CD4-positive, alpha-beta T cell (primary cell): ENCODE measurements at regions not wholly inside any gene's neighbourhood (a gene's known extent, or its start where the extent isn't known, plus 50 kb on each side); places are given as distances from the start of the nearest gene placed in this dataset.

Source experiments
- ATAC-seq: fragments of 200-7000 bp; cut with Tn5 transposase; one replicate; pipeline ENCODE4 v1.10.0; 2022; ENCODE audit warnings: mild to moderate bottlenecking; ENCODE audit not compliant: poor library complexity
- CTCF ChIA-PET: fragments of 350-600 bp; sonication (Branson Sonifier 250); formaldehyde crosslinking; loops from one replicate; lab custom pipeline; 2021; ENCODE audit warnings: antibody characterized with exemption, inconsistent platforms; lab: Charles Lee
- POLR2A ChIA-PET: fragments of 350-600 bp; sonication (Branson Sonifier 250); formaldehyde crosslinking; loops from one replicate; lab custom pipeline; 2021; ENCODE audit warnings: antibody characterized with exemption, inconsistent platforms; lab: Charles Lee
- DNase-seq, 14 experiments: peaks; one replicate each; pipeline ENCODE4 v3.0.0-alpha.2; 2013 to 2020; ENCODE audit warnings: mixed read lengths in 2 of 14
- H3K27ac ChIP-seq, 2 donors: one replicate each; pipeline versions ENCODE4 v1.5.1 to v1.7.0; 2013; ENCODE audit warnings: low read length in 2 of 2, low read depth in 1 of 2, mild to moderate bottlenecking in 1 of 2
- H3K27me3 ChIP-seq, 2 experiments: 1 replicate in 1 of 2; 2 replicates in 1 of 2; pipeline versions ENCODE4 v1.6.1 to v1.7.0; 2013; ENCODE audit warnings: low read length in 2 of 2, control low read depth in 1 of 2, mild to moderate bottlenecking in 1 of 2, moderate library complexity in 1 of 2; ENCODE audit not compliant: insufficient read depth in 2 of 2, control insufficient read depth in 1 of 2
- H3K36me3 ChIP-seq: one replicate; pipeline ENCODE4 v1.6.1; 2013; ENCODE audit warnings: low read length, control low read depth; ENCODE audit not compliant: insufficient read depth
- H3K4me1 ChIP-seq: one replicate; pipeline ENCODE4 v1.6.1; 2013; ENCODE audit warnings: low read length, control low read depth; ENCODE audit not compliant: insufficient read depth
- H3K4me3 ChIP-seq: one replicate; pipeline ENCODE4 v1.5.1; 2013; ENCODE audit warnings: mild to moderate bottlenecking, low read length, moderate library complexity
- H3K9me3 ChIP-seq, 2 experiments: 1 replicate in 1 of 2; 2 replicates in 1 of 2; pipeline versions ENCODE4 v1.6.1 to v1.7.0; 2013; ENCODE audit warnings: low read length in 2 of 2, mild to moderate bottlenecking in 2 of 2, control low read depth in 1 of 2, moderate library complexity in 1 of 2; ENCODE audit not compliant: control insufficient read depth in 1 of 2, insufficient read depth in 1 of 2
- H3K27ac Mint-ChIP-seq: one replicate; pipeline ENCODE4 v1.8.0; 2020; ENCODE audit warnings: mixed read lengths
- H3K27me3 Mint-ChIP-seq: one replicate; pipeline ENCODE4 v1.8.0; 2021; ENCODE audit warnings: mixed read lengths
- H3K36me3 Mint-ChIP-seq: one replicate; pipeline ENCODE4 v1.8.0; 2021; ENCODE audit warnings: low read depth, mixed read lengths
- H3K4me1 Mint-ChIP-seq: one replicate; pipeline ENCODE4 v1.8.0; 2021; ENCODE audit warnings: low read depth, mixed read lengths
- H3K4me3 Mint-ChIP-seq: one replicate; pipeline ENCODE4 v1.8.0; 2020; ENCODE audit warnings: mild to moderate bottlenecking, mixed read lengths
- H3K9me3 Mint-ChIP-seq: one replicate; pipeline ENCODE4 v1.8.0; 2020; ENCODE audit warnings: mixed read lengths
- CTCF ChIP-seq: fragments of 200-600 bp; IDR thresholded peaks from one replicate; pipeline ENCODE4 v1.8.0; 2022; ENCODE audit warnings: antibody characterized with exemption, mild to moderate bottlenecking
- intact Hi-C, 2 experiments: fragments of 100-400 bp; cut with DNase I in 1 of 2; cut with micrococcal nuclease in 1 of 2; formaldehyde crosslinking; loops; one replicate each; pipeline versions ENCODE4 v1.15.1 to v1.9.0; 2023 to 2025; cut with DNase I, micrococcal nuclease

DNA sequence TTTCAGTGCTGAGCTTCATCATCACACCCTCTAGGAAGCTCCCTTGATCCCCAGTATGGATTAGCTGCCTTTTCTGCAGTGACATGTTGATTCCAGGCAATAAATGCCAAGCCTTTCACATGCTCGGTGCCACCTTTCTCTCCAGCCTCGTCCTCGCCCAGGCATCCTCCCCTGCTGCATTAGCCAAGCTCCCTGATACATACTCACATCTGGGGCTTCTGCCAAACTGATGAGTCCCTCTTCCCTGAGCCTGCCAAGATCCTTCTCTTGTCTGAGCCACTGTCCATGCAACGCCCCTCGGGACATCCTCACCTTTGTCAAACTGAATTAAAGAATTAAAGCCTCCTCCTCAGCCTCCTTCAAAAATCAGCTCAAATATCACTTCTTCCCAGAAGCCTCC is 538.5 kb upstream of the CDH11 start:
- POLR2A ChIA-PET: no interaction called here
- Mint-ChIP-seq H3K4me3 (no peak overlapping the region), H3K27ac (no peak overlapping the region), H3K27me3 (no peaks in the 10 kb centered on the region), H3K36me3 (no peaks in the 10 kb centered on the region), H3K4me1 (no peaks in the 10 kb centered on the region), H3K9me3 (no peaks in the 10 kb centered on the region)
- CTCF ChIA-PET: no interaction called here
- DNase-seq (no peak), ATAC-seq (no peak)
- no peaks in the 10 kb centered on the region for H3K36me3 ChIP-seq
- no peak overlapping the region for H3K4me3 ChIP-seq
- no peaks in the 10 kb centered on the region for H3K27me3 ChIP-seq
- peaks cover 0 to 27% of the 10 kb centered on the region in 2 experiments for H3K9me3 ChIP-seq
- no peak overlapping the region for H3K27ac ChIP-seq
- TF ChIP-seq CTCF: no peak
- H3K4me1 ChIP-seq: no peaks in the 10 kb centered on the region
- intact Hi-C loops: no loop called here

GRCh38 chr16:65659758-65660157 is 537.9 kb upstream of the CDH11 start:
- intact Hi-C loops: no loop called here
- Mint-ChIP-seq H3K27me3 (no peaks in the 10 kb centered on the region), H3K9me3 (no peaks in the 10 kb centered on the region), H3K27ac (no peak overlapping the region), H3K4me1 (no peaks in the 10 kb centered on the region), H3K36me3 (no peaks in the 10 kb centered on the region), H3K4me3 (no peak overlapping the region)
- H3K4me1 ChIP-seq: no peaks in the 10 kb centered on the region
- ChIA-PET CTCF (no interaction called here), POLR2A (no interaction called here)
- no peak overlapping the region for H3K27ac ChIP-seq
- no peak for TF ChIP-seq CTCF
- DNase-seq: no peak
- no peak for ATAC-seq
- no peak overlapping the region for H3K4me3 ChIP-seq
- H3K9me3 ChIP-seq: peaks cover 0 to 27% of the 10 kb centered on the region in 2 experiments
- no peaks in the 10 kb centered on the region for H3K36me3 ChIP-seq
- H3K27me3 ChIP-seq: no peaks in the 10 kb centered on the region

DNA sequence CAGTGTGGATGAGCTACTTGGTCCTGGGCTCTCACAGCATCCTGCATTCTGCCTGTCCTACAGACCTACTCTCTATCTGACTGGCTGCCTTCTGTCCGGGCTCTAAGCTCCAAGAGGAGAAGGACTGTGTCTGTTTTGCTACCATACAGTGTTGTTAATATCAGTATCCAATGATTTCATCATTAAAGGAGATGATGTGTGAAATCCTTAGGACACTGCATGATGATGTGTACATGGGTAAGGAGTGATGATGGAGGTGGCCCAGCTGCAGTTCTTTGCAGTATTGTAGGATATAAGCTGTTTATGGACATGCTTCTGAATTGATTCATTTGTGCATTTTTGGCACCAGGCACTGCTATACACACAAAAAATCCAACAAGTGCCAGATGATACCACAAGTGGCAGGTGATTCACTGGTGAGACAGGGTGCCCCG is 536.9 kb upstream of the CDH11 start:
- Mint-ChIP-seq H3K4me1 (no peaks in the 10 kb centered on the region), H3K36me3 (no peaks in the 10 kb centered on the region), H3K27me3 (no peaks in the 10 kb centered on the region), H3K27ac (no peak overlapping the region), H3K4me3 (no peak overlapping the region), H3K9me3 (no peaks in the 10 kb centered on the region)
- H3K27ac ChIP-seq: no peak overlapping the region
- POLR2A ChIA-PET: no interaction called here
- TF ChIP-seq CTCF: no peak
- H3K27me3 ChIP-seq: no peaks in the 10 kb centered on the region
- peaks cover 0 to 27% of the 10 kb centered on the region in 2 experiments for H3K9me3 ChIP-seq
- no peak for ATAC-seq
- CTCF ChIA-PET: no interaction called here
- no peak overlapping the region for H3K4me3 ChIP-seq
- no peak for DNase-seq
- H3K4me1 ChIP-seq: no peaks in the 10 kb centered on the region
- H3K36me3 ChIP-seq: no peaks in the 10 kb centered on the region
- intact Hi-C loops: no loop called here
